ACC112 (cell line): ENCODE measurements at regions not wholly inside any gene's neighbourhood (a gene's known extent, or its start where the extent isn't known, plus 50 kb on each side); places are given as distances from the start of the nearest gene placed in this dataset.
"Not testable (repeated sequence)": the region's sequence is repeated elsewhere in the genome, so short reads cannot be mapped to it uniquely, and the experiment has no call there.

Source experiments
- H2AFZ ChIP-seq: fragments of 200-600 bp; sonication (generic); one replicate; pipeline ENCODE4 v1.6.0; 2017; ENCODE audit warnings: antibody characterized with exemption, low read length; ENCODE audit not compliant: unreplicated experiment
- H3K27ac ChIP-seq: fragments of 200-600 bp; sonication (generic); 2 replicates; pipeline ENCODE4 v1.5.1; 2014; ENCODE audit warnings: low read depth, mild to moderate bottlenecking, antibody characterized with exemption, low read length, moderate library complexity
- H3K27me3 ChIP-seq: fragments of 200-600 bp; sonication (generic); 2 replicates; pipeline ENCODE4 v1.6.1; 2014; ENCODE audit warnings: mild to moderate bottlenecking, antibody characterized with exemption, low read length, moderate library complexity, mixed read lengths; ENCODE audit not compliant: insufficient read depth
- H3K36me3 ChIP-seq: fragments of 200-600 bp; sonication (generic); 2 replicates; pipeline ENCODE4 v1.6.1; 2016; ENCODE audit warnings: mild to moderate bottlenecking, antibody characterized with exemption, low read length, moderate library complexity, mixed read lengths; ENCODE audit not compliant: insufficient read depth
- H3K4me1 ChIP-seq: fragments of 200-600 bp; sonication (generic); one replicate; pipeline ENCODE4 v1.6.1; 2016; ENCODE audit warnings: low read length, mixed read lengths; ENCODE audit not compliant: insufficient read depth, unreplicated experiment, control insufficient read depth
- H3K4me3 ChIP-seq: fragments of 200-600 bp; sonication (generic); 2 replicates; pipeline ENCODE4 v1.5.1; 2014; ENCODE audit warnings: mild to moderate bottlenecking, low read depth, low read length
- H3K79me2 ChIP-seq: fragments of 200-600 bp; sonication (generic); one replicate; pipeline ENCODE4 v1.6.0; 2016; ENCODE audit warnings: low read length; ENCODE audit not compliant: control insufficient read depth, unreplicated experiment, insufficient read depth

DNA sequence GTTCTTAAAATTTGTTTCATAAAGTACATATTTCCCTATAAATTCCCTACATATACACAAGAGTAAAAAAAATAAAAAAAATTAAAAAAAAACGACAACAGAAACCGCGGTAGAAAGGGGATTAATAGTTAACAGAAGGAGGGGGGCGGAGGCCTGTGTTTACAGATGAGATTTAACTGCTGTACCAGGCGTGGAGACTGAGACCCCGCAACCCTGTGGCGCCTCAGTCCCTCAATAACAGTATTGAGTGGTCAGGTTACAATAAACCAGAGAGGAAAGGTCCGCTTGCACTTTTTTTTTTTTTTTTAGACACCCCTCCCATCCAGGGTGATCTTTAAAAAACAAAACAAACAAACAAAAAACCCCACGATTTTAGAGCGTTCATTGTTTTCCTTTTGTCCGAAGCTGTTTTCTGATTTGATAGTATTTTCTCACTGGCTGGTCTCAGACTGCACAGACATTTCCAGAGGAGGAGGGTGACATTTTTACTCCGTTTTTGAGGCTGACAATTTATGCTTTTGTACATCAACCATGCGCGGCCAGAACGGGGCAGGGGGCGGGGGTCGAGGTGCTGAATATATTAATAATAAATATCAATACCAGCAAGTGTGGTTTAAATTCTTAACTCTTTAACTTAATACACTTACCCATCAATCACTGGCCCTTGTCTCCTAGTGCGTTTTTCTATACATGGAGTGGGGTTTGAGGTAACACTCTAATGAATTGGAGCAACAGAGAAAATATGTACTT, 1223.9 kb downstream of the BRINP3 start:
- Histone ChIP-seq H3K4me3 (no peak overlapping the region), H3K36me3 (no peaks in the 10 kb centered on the region), H3K27me3 (no peaks in the 10 kb centered on the region), H2AFZ (no peak overlapping the region), H3K4me1 (no peaks in the 10 kb centered on the region), H3K79me2 (no peaks in the 10 kb centered on the region), H3K27ac (no peak overlapping the region)

DNA sequence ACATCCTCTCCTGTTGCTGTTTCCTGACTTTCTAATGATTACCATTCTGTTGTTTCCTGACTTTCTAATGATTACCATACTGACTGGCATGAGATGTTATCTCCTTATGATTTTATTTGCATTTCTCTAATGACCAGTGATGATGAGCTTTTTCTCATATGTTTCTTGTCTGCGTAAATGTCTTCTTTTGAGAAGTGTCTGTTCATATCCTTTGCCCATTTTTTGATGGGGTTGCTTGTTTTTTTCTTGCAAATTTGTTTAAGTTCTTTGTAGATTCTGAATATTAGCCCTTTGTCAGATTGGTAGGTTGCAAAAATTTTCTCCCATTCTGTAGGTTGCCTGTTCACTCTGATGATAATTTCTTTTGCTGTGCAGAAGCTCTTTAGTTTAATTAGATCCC, 1216.5 kb downstream of the BRINP3 start:
- H3K27ac ChIP-seq, H3K79me2 ChIP-seq, H3K4me3 ChIP-seq, H2AFZ ChIP-seq, H3K36me3 ChIP-seq, H3K27me3 ChIP-seq, H3K4me1 ChIP-seq: not testable (repeated sequence)

DNA sequence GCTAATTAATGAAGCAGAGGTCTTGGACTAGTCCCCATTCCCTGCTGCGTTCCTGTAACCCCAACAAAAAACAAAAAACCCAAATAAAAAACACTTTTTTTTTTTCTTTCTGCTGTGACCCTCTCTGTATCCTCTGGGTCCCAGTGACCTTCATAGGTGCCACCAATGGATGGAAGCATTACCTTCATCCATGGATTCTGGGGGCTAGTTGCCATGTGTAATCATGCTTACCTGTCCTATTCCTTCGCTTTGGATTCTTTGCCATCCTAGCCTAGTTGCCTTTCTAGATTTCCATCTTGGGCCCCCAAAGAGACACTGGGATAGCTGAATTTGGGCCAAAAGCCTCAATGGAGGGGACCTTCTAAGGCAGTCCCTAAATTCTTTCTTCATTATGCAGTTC, 1208.7 kb downstream of the BRINP3 start:
- Histone ChIP-seq H2AFZ (no peak overlapping the region), H3K36me3 (no peaks in the 10 kb centered on the region), H3K27me3 (no peaks in the 10 kb centered on the region), H3K27ac (no peak overlapping the region), H3K4me1 (no peaks in the 10 kb centered on the region), H3K4me3 (no peak overlapping the region), H3K79me2 (no peaks in the 10 kb centered on the region)

DNA sequence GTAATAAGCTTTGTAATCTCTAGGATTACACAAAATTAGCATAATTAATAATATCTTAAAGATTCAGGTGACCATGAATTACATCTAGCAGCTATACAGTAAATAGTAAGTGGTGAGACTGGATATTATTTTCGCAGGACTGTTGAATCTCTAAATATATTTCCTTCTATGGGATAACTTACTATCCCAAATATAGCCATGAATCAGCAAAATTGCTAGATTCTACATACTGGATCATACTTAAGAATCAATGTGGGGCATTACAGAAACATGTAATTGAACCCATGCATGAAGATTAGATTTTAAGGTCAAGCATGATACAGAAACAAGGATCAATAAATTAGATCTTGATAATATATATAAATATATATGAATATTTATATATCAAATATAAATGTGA, 1203.4 kb downstream of the BRINP3 start:
- Histone ChIP-seq H3K36me3 (no peaks in the 10 kb centered on the region), H3K79me2 (no peaks in the 10 kb centered on the region), H3K27me3 (no peaks in the 10 kb centered on the region), H3K27ac (no peak overlapping the region), H2AFZ (no peak overlapping the region), H3K4me3 (no peak overlapping the region), H3K4me1 (no peaks in the 10 kb centered on the region)

DNA sequence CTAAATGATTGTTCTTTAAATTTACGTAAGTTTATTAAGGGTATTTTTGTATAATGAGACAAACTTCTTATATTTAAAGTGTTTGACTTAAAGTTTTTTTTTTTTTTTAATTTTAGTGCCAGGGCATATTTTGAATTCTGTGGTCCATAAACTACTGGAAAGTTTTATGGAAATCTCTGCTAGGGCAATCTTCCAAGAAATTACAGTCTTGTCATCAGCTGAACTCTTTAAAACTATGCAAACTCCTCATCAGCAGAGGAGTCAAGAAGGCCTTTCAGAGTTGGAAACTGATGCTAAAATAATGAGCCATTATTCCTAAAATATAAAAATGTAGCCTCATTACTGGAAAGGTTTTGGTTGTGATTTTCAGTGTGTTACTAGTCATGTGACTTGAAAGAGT, 1201.9 kb downstream of the BRINP3 start:
- Histone ChIP-seq H3K27ac (no peak overlapping the region), H3K27me3 (no peaks in the 10 kb centered on the region), H2AFZ (no peak overlapping the region), H3K4me1 (no peaks in the 10 kb centered on the region), H3K36me3 (no peaks in the 10 kb centered on the region), H3K79me2 (no peaks in the 10 kb centered on the region), H3K4me3 (no peak overlapping the region)

DNA sequence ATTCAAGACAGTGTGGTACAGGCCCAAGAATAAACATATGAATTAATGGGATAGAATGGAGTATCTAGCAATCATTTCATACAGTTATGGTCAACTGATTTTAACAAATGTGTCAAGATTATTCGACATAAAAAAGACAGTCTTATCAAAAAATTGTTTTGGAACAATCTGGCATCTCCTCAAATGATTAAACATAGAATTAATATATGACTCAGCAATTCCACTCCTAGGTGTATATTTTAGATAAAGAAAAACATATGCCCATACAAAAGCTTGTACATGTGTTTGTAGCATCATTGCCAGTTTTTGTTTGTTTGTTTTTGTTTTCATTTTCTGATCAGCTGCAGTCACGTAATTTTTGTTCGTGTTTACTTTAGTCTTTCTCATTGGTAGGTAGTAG, 1188.3 kb downstream of the BRINP3 start:
- H3K36me3 ChIP-seq: no peaks in the 10 kb centered on the region
- no peaks in the 10 kb centered on the region for H3K79me2 ChIP-seq
- no peaks in the 10 kb centered on the region for H3K27me3 ChIP-seq
- no peaks in the 10 kb centered on the region for H3K4me1 ChIP-seq
- H2AFZ ChIP-seq: no peak overlapping the region
- no peak overlapping the region for H3K4me3 ChIP-seq
- no peak overlapping the region for H3K27ac ChIP-seq

DNA sequence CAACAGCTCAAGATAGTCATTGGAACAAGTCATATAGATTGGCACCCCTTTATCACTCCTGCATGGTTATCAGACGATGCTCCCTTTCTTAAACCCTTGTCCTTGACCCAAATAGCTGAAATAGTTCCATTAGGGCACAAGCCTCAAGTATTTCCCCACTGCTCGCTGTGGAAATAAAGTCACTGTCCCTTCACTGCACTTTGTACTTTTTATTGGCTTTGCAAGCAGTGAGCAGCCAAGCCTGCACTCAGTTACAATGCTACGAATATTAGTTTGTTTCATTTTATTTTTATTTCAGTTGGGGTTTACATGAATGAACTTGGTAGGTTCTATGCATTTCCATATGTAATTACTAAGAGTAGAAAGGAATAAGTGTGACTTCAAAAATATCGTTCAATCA, 1176.4 kb downstream of the BRINP3 start:
- Histone ChIP-seq H3K4me3 (no peak overlapping the region), H3K36me3 (no peaks in the 10 kb centered on the region), H3K27me3 (no peaks in the 10 kb centered on the region), H3K79me2 (no peaks in the 10 kb centered on the region), H3K27ac (no peak overlapping the region), H2AFZ (no peak overlapping the region), H3K4me1 (no peaks in the 10 kb centered on the region)

DNA sequence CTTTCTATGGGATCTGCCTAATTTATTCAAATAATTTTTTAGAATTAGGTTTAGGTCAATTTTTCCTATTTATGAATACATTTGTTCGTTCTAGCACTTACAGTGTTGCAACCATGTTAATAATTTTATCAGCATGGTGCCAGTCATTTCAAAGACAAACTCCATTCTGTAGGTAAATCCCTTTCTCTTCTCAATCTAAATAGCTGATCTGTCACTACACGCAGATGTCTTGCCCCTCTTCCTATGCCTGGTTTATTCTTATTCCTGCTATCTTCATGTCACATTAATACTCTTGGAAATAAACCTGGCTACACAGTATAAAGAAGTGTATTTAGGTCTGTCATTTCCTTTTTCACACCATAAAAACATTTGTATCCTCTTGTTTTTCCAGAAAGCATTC, 1172.4 kb downstream of the BRINP3 start:
- Histone ChIP-seq H3K36me3 (no peaks in the 10 kb centered on the region), H3K4me1 (no peaks in the 10 kb centered on the region), H3K79me2 (no peaks in the 10 kb centered on the region), H3K27me3 (no peaks in the 10 kb centered on the region), H3K4me3 (no peak overlapping the region), H2AFZ (no peak overlapping the region), H3K27ac (no peak overlapping the region)

DNA sequence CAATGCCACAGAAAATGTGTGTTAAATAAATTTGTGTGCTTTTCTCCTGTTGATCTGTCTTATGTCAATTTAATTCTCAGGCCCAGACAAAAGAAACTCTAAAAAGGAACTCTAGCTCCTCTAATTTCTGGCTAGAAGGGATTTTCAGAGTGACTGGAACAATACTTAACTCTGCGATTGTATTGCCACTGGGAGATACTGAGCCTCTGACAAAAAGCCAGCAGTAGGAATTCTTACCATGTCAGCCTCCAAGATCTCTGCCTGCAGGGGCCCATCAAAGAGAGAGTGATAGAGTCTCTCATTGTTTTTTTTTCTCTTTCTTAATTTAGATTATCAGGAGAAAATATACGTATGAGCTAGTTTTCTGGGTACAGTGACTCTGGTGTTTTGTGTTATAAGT, 1165.7 kb downstream of the BRINP3 start:
- no peak overlapping the region for H3K27ac ChIP-seq
- no peaks in the 10 kb centered on the region for H3K36me3 ChIP-seq
- H3K4me1 ChIP-seq: no peaks in the 10 kb centered on the region
- no peaks in the 10 kb centered on the region for H3K79me2 ChIP-seq
- no peak overlapping the region for H3K4me3 ChIP-seq
- H3K27me3 ChIP-seq: no peaks in the 10 kb centered on the region
- H2AFZ ChIP-seq: no peak overlapping the region

DNA sequence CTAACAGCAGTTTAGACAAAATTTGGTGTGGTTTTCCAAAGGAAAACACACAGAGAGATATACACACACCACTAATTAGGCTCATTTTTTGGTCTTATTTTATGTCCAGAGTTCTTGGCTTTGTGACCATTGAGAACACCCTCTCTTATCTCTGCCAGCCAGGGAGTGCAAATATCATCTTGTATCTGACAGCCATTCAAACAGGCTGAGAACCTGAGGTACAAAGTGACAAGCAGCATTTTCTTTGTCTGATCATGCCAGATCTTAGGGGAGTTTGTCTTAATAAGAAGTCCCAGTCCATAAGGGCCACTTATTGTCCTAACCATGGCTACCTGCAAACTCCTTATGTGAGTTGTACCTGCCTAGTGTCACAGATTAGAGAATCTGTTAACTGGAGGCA, 1165.2 kb downstream of the BRINP3 start:
- no peak overlapping the region for H3K27ac ChIP-seq
- H3K4me3 ChIP-seq: no peak overlapping the region
- no peaks in the 10 kb centered on the region for H3K4me1 ChIP-seq
- H3K79me2 ChIP-seq: no peaks in the 10 kb centered on the region
- no peaks in the 10 kb centered on the region for H3K36me3 ChIP-seq
- H2AFZ ChIP-seq: no peak overlapping the region
- no peaks in the 10 kb centered on the region for H3K27me3 ChIP-seq

DNA sequence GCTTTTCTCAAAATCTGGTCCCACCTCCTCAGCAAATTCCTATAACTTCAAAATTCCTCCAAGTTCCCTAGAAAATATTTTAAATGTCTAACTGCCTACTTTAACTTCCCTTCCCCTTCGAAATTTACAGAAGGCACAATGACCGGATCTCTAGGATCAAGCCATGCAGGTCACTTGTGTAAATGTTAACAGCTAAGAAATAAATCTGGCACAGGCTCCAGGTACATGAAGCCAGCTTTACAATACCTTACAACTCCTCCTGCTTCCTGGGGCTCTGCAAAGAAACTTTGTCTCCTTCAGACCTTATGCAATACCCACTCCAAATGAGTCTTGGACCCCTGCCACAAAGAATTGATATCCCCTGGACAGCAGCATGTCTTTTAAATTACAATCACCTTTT, 1164.2 kb downstream of the BRINP3 start:
- Histone ChIP-seq H3K4me1 (no peaks in the 10 kb centered on the region), H3K27ac (no peak overlapping the region), H3K79me2 (no peaks in the 10 kb centered on the region), H3K4me3 (no peak overlapping the region), H2AFZ (no peak overlapping the region), H3K36me3 (no peaks in the 10 kb centered on the region), H3K27me3 (no peaks in the 10 kb centered on the region)
